ENCODE measurements at regions not wholly inside any gene's neighbourhood (a gene's known extent, or its start where the extent isn't known, plus 50 kb on each side); places are given as distances from the start of the nearest gene placed in this dataset.
"Not testable (repeated sequence)": the region's sequence is repeated elsewhere in the genome, so short reads cannot be mapped to it uniquely, and the experiment has no call there.

GRCh38 chr16:48022496-48022895 lies 133.3 kb downstream of the ABCC12 start:
- DNase-seq (ENCODE audit: low read depth in 2 of 2): no peak
- no peaks in the 10 kb centered on the region for H3K36me3 ChIP-seq (ENCODE audit: control insufficient read depth, insufficient read depth, low read length)
- no peak overlapping the region for H3K4me3 ChIP-seq (replicated peaks in 1 of 4; ENCODE audit: control extremely low read depth in 1 of 4, insufficient read depth in 1 of 4, low read depth in 3 of 4, low read length in 4 of 4)
- H3K9ac ChIP-seq (ENCODE audit: insufficient read depth, low read length): no peak overlapping the region
- H3K4me1 ChIP-seq (ENCODE audit: control insufficient read depth, extremely low read depth, insufficient read depth, low read length): no peaks in the 10 kb centered on the region
- H4K20me1 ChIP-seq (ENCODE audit: control insufficient read depth, extremely low read depth, insufficient read depth, low read length): no peaks in the 10 kb centered on the region
- TF ChIP-seq EZH2 (IDR thresholded peaks at IDR 0.05; ENCODE audit: low read length, missing control alignments) (no peak), CTCF (conservative IDR thresholded peaks at IDR 0.05 in 1 of 2, IDR thresholded peaks at IDR 0.05 in 1 of 2; ENCODE audit: low read depth in 1 of 2, low read length in 2 of 2) (no peak)
- no peak overlapping the region for H2AFZ ChIP-seq (ENCODE audit: low read length)
- H3K27me3 ChIP-seq (ENCODE audit: control insufficient read depth, insufficient read depth, low read length): no peaks in the 10 kb centered on the region
- no peaks in the 10 kb centered on the region for H3K9me3 ChIP-seq (ENCODE audit: control insufficient read depth, insufficient read depth, low read depth, low read length)
- no peak overlapping the region for H3K27ac ChIP-seq (ENCODE audit: insufficient read depth, low read length)
- H3K79me2 ChIP-seq (ENCODE audit: control insufficient read depth, insufficient read depth, low read length): no peaks in the 10 kb centered on the region
- H3K4me2 ChIP-seq (ENCODE audit: extremely low read depth, insufficient read depth, low read length): no peak overlapping the region

- H2AFZ ChIP-seq (ENCODE audit: low read length); H4K20me1 ChIP-seq (ENCODE audit: control insufficient read depth, extremely low read depth, insufficient read depth, low read length); H3K9ac ChIP-seq (ENCODE audit: insufficient read depth, low read length); H3K9me3 ChIP-seq (ENCODE audit: control insufficient read depth, insufficient read depth, low read depth, low read length); H3K4me2 ChIP-seq (ENCODE audit: extremely low read depth, insufficient read depth, low read length); H3K4me3 ChIP-seq (replicated peaks in 1 of 4; ENCODE audit: control extremely low read depth in 1 of 4, insufficient read depth in 1 of 4, low read depth in 3 of 4, low read length in 4 of 4); DNase-seq (ENCODE audit: low read depth in 2 of 2); H3K27me3 ChIP-seq (ENCODE audit: control insufficient read depth, insufficient read depth, low read length); H3K27ac ChIP-seq (ENCODE audit: insufficient read depth, low read length); H3K36me3 ChIP-seq (ENCODE audit: control insufficient read depth, insufficient read depth, low read length); H3K4me1 ChIP-seq (ENCODE audit: control insufficient read depth, extremely low read depth, insufficient read depth, low read length); H3K79me2 ChIP-seq (ENCODE audit: control insufficient read depth, insufficient read depth, low read length): not testable (repeated sequence)
These were observed 135.2 kb downstream of the ABCC12 start for GRCh38 chr16:48020617-48021016.

- Histone ChIP-seq H3K36me3 (ENCODE audit: control insufficient read depth, insufficient read depth, low read length) (no peaks in the 10 kb centered on the region), H3K4me2 (ENCODE audit: extremely low read depth, insufficient read depth, low read length) (no peak overlapping the region), H3K27ac (ENCODE audit: insufficient read depth, low read length) (no peak overlapping the region), H3K27me3 (ENCODE audit: control insufficient read depth, insufficient read depth, low read length) (no peaks in the 10 kb centered on the region), H2AFZ (ENCODE audit: low read length) (no peak overlapping the region), H4K20me1 (ENCODE audit: control insufficient read depth, extremely low read depth, insufficient read depth, low read length) (no peaks in the 10 kb centered on the region), H3K79me2 (ENCODE audit: control insufficient read depth, insufficient read depth, low read length) (no peaks in the 10 kb centered on the region), H3K4me1 (ENCODE audit: control insufficient read depth, extremely low read depth, insufficient read depth, low read length) (no peaks in the 10 kb centered on the region), H3K9ac (ENCODE audit: insufficient read depth, low read length) (no peak overlapping the region), H3K4me3 (replicated peaks in 1 of 4; ENCODE audit: control extremely low read depth in 1 of 4, insufficient read depth in 1 of 4, low read depth in 3 of 4, low read length in 4 of 4) (no peak overlapping the region), H3K9me3 (ENCODE audit: control insufficient read depth, insufficient read depth, low read depth, low read length) (no peaks in the 10 kb centered on the region)
- TF ChIP-seq CTCF (conservative IDR thresholded peaks at IDR 0.05 in 1 of 2, IDR thresholded peaks at IDR 0.05 in 1 of 2; ENCODE audit: low read depth in 1 of 2, low read length in 2 of 2): no peak
- no peak for TF ChIP-seq EZH2 (IDR thresholded peaks at IDR 0.05; ENCODE audit: low read length, missing control alignments)
- peak in 1 of 2 donors; percentile 89 for DNase-seq (ENCODE audit: low read depth in 2 of 2)
These were observed 141.3 kb downstream of the ABCC12 start for GRCh38 chr16:48014349-48015135.

All from fibroblast of lung (primary cell).